Esophagus muscularis mucosa (tissue), 4 donors: ENCODE measurements at regions not wholly inside any gene's neighbourhood (a gene's known extent, or its start where the extent isn't known, plus 50 kb on each side); places are given as distances from the start of the nearest gene placed in this dataset.
A peak's percentile ranks its signal among the peaks of the same experiment; 100 is the strongest.

Source experiments
- DNase-seq: peaks from one replicate; pipeline ENCODE4 v3.0.0-alpha.2; 2017; ENCODE audit errors: extremely low spot score
- H3K27ac ChIP-seq, 4 donors: fragments of 200-600 bp; sonication (generic); replicated peaks in 1 of 4; 1 replicate in 3 of 4; 2 replicates in 1 of 4; pipeline ENCODE4 v1.5.1; 2016 to 2019; ENCODE audit warnings: mild to moderate bottlenecking in 1 of 4
- H3K27me3 ChIP-seq, 4 donors: fragments of 200-600 bp; sonication (generic); one replicate each; pipeline versions ENCODE4 v1.5.1 to v1.6.0; 2016 to 2019
- H3K36me3 ChIP-seq, 4 donors: fragments of 200-600 bp; sonication (generic); one replicate each; pipeline ENCODE4 v1.5.1; 2016 to 2019
- H3K4me1 ChIP-seq, 4 donors: fragments of 200-600 bp; sonication (generic); one replicate each; pipeline ENCODE4 v1.5.1; 2016 to 2019
- H3K4me3 ChIP-seq, 4 donors: fragments of 200-600 bp; sonication (generic); 1 replicate in 2 of 4; 2 replicates in 2 of 4; pipeline ENCODE4 v1.5.1; 2016 to 2019; ENCODE audit warnings: mild to moderate bottlenecking in 4 of 4, moderate library complexity in 1 of 4
- H3K9me3 ChIP-seq, 4 donors: fragments of 200-600 bp; sonication (generic); 1 replicate in 3 of 4; 2 replicates in 1 of 4; pipeline ENCODE4 v1.5.1; 2016 to 2019
- EP300 ChIP-seq: sonication (generic); formaldehyde crosslinking; IDR thresholded peaks from one replicate; pipeline ENCODE4 v1.6.1; 2017; ENCODE audit warnings: antibody characterized with exemption
- POLR2A ChIP-seq: fragments of 450-650 bp; IDR thresholded peaks from one replicate; pipeline ENCODE4 v1.6.1; 2017; ENCODE audit warnings: antibody characterized with exemption, moderate library complexity, mild to moderate bottlenecking, low read depth
- POLR2AphosphoS5 ChIP-seq, 2 donors: sonication (generic); formaldehyde crosslinking; IDR thresholded peaks; one replicate each; pipeline ENCODE4 v1.6.1; 2017; ENCODE audit warnings: antibody characterized with exemption in 2 of 2
- WGBS: methylation state at CpG from one replicate; pipeline ENCODE4 v1.1.5; 2018; 5-methylcytosine and 5-hydroxymethylcytosine counted together
- intact Hi-C: fragments of 100-400 bp; cut with DNase I; formaldehyde crosslinking; loops from one replicate; pipeline ENCODE4 v1.15.1; 2023
- TF ChIP-seq, protein P1 (sequence below), 3 experiments: fragments of 200-600 bp in 2 of 3; fragments of 450-650 bp in 1 of 3; sonication (generic) in 2 of 3; IDR thresholded peaks; one replicate each; pipeline ENCODE4 v1.5.1; 2017 to 2019; ENCODE audit warnings: antibody characterized with exemption in 3 of 3, mild to moderate bottlenecking in 2 of 3, moderate library complexity in 1 of 3

DNA sequence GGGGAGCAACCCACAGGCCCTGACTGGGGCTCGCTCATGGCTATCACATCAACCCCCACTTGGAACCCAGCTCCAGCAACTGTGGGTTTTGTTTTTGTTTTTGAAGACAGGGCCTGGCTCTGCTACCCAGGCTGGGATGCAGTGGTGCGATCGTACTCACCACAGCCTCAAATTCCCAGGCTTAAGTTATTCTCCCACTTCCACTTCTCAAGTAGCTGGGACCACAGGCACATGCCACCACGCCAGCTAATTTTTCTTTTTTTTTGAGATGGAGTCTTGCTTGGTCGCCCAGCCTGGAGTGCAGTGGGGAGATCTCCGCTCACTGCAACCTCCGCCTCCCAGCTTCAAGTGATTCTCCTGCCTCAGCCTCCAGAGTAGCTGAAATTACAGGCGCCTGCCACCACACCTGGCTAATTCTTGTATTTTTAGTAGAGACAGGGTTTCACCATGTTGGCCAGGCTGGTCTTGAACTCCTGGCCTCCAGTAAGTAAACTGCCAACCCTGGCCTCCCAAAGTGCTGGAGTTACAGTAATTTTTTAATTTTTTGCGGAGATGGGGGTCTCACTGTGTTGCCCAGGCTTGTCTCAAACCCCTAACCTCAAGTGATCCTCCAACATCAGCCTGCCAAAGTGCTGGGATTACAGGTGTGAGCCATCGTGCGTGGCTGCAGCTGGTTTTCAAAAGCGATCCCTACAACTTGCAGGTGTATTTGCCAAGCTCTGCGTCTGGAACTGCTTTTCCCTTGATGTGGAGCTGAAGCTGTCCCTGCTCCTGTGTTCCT lies 228.7 kb downstream of the SKIDA1 start:
- H3K9me3 ChIP-seq = no peaks in the 10 kb centered on the region
- H3K27ac ChIP-seq = no peak overlapping the region
- no peaks in the 10 kb centered on the region for H3K36me3 ChIP-seq
- no peak for DNase-seq
- intact Hi-C loops = no loop called here
- peaks cover 14 to 20% (median 17%) of the 10 kb centered on the region in 4 donors for H3K4me1 ChIP-seq
- 96% methylated on average over 13 of the region's 13 CpGs for WGBS
- H3K27me3 ChIP-seq = no peaks in the 10 kb centered on the region
- no peak for TF ChIP-seq POLR2AphosphoS5 (IDR thresholded peaks at IDR 0.05)
- TF ChIP-seq POLR2A = no peak
- no peak for TF ChIP-seq EP300
- TF ChIP-seq, protein P1, sequence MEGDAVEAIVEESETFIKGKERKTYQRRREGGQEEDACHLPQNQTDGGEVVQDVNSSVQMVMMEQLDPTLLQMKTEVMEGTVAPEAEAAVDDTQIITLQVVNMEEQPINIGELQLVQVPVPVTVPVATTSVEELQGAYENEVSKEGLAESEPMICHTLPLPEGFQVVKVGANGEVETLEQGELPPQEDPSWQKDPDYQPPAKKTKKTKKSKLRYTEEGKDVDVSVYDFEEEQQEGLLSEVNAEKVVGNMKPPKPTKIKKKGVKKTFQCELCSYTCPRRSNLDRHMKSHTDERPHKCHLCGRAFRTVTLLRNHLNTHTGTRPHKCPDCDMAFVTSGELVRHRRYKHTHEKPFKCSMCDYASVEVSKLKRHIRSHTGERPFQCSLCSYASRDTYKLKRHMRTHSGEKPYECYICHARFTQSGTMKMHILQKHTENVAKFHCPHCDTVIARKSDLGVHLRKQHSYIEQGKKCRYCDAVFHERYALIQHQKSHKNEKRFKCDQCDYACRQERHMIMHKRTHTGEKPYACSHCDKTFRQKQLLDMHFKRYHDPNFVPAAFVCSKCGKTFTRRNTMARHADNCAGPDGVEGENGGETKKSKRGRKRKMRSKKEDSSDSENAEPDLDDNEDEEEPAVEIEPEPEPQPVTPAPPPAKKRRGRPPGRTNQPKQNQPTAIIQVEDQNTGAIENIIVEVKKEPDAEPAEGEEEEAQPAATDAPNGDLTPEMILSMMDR (IDR thresholded peaks at IDR 0.05) = no peak
- H3K4me3 ChIP-seq = no peak overlapping the region

DNA sequence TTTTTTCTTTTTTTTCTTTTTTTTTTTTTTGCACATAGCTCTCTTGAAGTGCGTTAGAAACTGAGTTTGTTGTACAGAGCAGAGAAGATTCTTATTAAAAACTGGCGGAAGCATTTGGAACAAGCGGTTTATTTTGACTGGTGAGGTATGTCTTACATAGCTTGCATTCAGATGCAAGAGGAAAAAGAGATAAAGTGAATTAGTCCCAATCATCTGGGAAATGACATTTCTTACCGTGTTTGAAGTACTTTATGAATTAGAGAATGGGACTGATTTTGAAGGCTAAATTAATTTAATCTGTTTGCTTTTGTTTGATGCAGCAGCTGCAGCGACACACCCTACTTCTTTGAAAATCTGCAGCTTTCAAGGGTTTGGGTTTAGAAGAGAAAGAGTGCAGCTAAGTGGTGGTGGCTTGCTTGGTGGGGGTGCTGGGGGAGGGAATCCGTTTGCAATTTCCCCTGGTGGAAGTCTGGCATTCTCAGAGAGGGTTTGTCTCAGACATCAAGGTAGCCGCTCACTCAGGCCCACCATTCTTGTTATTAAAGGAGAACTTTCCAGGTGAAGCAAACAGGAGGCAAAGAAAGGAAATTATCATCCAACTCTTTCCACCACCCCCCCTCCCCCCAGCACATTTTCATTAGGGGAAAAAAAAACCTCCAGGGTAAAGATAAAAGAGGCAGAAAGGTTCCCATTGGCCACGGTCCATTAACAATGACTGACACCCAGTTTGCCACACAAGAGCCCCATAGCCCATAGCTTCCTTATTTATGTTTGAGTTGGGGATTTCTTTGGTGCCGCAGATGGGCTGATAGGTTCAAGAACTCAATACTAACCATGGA lies 231.7 kb downstream of the SKIDA1 start:
- Histone ChIP-seq H3K4me1 (peaks cover 14 to 22% (median 17%) of the 10 kb centered on the region in 4 donors), H3K4me3 (peak overlapping the region in 1 of 4 donors; percentile 28), H3K9me3 (no peaks in the 10 kb centered on the region), H3K27me3 (no peaks in the 10 kb centered on the region), H3K27ac (peak overlapping the region in 1 of 4 donors; percentile 38), H3K36me3 (no peaks in the 10 kb centered on the region)
- WGBS = 74% methylated on average over 9 of the region's 9 CpGs
- TF ChIP-seq EP300 (no peak), POLR2A (no peak), POLR2AphosphoS5 (IDR thresholded peaks at IDR 0.05) (no peak)
- intact Hi-C loops = no loop called here
- DNase-seq = no peak

DNA sequence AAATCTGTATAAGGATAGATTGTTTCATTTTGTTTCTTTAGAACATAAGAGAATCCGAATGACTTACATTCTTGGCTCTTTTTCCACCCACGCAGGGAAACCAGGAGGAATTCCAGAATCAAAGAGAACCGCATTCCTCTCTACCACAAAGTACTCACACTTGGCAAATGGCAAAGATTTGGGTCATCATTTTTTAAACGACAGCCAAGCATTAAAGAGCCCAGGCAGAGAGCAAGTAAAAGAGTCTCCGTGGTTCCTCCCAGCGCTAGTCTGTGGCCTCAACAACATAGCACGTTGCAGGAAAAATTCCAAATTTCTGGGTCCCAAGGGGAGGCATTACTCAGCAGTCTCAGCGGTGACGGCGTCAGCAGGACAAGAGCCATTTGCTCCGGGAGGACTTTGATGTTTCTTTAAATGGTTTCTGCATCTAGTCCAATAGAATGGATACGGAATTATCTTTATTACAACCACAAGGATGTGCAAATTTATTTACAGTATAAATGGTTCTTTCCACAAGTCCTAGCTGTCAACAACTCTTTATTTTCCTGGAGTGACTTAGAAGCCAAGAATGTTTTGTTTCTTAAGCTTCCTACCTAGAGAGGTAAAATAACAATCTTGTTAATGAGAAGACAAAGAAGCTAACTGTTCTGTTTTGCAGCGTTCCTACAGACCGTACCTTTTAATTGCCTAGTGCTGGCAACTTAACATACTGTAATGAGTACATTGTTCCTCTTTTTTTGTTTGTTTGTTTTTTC lies 232.5 kb downstream of the SKIDA1 start:
- Histone ChIP-seq H3K36me3 (no peaks in the 10 kb centered on the region), H3K4me3 (peak overlapping the region; percentile 28 to 48 (median 33)), H3K9me3 (no peaks in the 10 kb centered on the region), H3K4me1 (peaks cover 14 to 22% (median 17%) of the 10 kb centered on the region in 4 donors), H3K27me3 (no peaks in the 10 kb centered on the region), H3K27ac (peak overlapping the region; percentile 36 to 67 (median 46))
- intact Hi-C loops = no loop called here
- DNase-seq = no peak
- 3% methylated on average over 14 of the region's 14 CpGs for WGBS
- TF ChIP-seq POLR2A = no peak
- TF ChIP-seq POLR2AphosphoS5 (IDR thresholded peaks at IDR 0.05) = peak; percentile 69 to 70
- TF ChIP-seq, protein P1 (IDR thresholded peaks at IDR 0.05) = no peak

DNA sequence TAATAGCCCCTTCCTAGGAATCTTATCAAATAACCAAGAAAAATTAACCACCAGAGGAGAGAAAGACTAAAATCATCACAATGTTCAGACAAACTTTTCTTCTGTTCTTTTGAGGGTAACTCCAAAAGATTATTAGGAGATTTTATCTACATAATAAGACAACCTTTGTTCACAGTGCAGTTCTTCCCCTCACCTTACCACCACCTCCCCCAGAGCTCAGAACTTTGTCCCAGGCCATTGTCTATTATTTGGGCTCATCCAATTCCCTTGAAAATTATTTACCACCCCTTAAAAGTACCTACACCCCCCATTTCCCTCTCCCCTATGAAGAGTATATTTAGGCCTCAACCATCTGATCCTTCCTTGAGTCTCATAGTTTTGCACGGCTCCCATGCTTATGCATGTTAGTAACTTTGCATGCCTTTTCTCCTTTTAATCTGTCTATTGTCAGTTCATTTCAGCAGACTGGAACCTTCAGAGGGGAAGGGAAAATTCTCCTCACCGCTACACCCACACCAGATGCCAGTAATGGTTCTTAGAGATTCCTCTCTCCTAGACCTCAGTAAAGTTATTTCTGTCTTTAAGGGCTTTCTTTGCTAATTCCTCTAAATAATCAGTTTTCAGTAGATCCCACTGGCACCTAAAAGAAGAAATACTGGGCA lies 234.9 kb downstream of the SKIDA1 start:
- intact Hi-C loops = no loop called here
- no peak for DNase-seq
- H3K4me3 ChIP-seq = no peak overlapping the region
- H3K4me1 ChIP-seq = peaks cover 14 to 22% (median 17%) of the 10 kb centered on the region in 4 donors
- TF ChIP-seq POLR2A = no peak
- TF ChIP-seq POLR2AphosphoS5 (IDR thresholded peaks at IDR 0.05) = no peak
- TF ChIP-seq EP300 = no peak
- TF ChIP-seq, protein P1 (IDR thresholded peaks at IDR 0.05) = no peak
- no peaks in the 10 kb centered on the region for H3K36me3 ChIP-seq
- H3K9me3 ChIP-seq = no peaks in the 10 kb centered on the region
- H3K27ac ChIP-seq = no peak overlapping the region
- no peaks in the 10 kb centered on the region for H3K27me3 ChIP-seq
- 92% methylated on average over 2 of the region's 2 CpGs for WGBS
